CD4-positive, alpha-beta T cell treated with Interleukin-6 for 4 hours (primary cell): ENCODE measurements at regions not wholly inside any gene's neighbourhood (a gene's known extent, or its start where the extent isn't known, plus 50 kb on each side); places are given as distances from the start of the nearest gene placed in this dataset.

Source experiments
- DNase-seq: peaks from one replicate; pipeline ENCODE4 v3.0.0-alpha.2; 2020; ENCODE audit warnings: mixed read lengths

DNA sequence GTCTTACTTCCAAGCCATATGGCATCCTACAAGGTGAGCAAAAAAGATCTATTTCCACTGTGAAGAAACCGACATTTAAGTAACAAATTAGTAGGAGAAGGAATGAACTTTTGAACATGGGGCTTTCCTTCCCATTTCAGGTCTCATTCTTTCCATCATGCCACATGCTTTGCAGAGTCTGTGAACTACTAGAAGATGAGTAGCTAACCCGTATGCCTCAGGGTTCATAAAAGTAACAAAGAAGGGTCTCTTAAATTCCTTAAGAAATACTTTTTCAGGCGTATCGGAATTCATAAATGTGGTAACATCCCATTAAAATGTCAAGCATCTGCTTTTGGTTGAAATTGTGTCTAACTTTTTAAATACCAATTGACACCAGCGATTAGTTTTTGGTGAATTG is 81.3 kb upstream of the TNS3 start:
- no peak for DNase-seq

DNA sequence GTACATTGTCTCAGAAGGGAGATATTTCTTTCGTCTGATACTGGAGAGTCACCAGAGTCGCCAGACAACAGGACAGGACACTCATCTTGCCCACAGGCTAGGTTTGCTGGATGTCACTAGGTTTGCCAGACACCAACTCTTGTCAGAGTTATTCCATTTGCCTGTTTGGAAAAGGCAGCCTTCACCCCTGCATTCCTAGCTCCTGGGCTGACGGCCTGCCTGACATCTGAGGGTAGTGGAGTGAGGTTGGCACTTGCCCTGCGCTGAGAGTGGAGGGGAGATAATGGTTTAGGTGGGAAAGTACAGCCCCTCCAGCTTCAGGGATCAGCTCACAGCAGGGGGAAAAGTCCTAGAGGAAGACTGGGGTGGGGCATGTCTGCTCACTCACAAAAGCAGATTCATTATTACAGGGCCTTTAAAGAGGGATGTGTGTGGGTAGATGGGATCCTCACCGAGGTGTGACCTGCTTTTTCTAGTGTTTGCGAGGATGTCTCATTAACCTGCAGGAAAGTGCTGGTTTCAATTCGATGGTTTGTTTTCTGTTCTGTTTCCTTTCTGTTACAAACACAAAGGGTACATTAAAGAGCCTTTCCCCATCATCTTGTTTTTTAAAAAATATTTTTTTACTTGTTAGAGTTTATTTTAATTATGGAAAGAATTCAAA is 79.3 kb upstream of the TNS3 start:
- no peak for DNase-seq

DNA sequence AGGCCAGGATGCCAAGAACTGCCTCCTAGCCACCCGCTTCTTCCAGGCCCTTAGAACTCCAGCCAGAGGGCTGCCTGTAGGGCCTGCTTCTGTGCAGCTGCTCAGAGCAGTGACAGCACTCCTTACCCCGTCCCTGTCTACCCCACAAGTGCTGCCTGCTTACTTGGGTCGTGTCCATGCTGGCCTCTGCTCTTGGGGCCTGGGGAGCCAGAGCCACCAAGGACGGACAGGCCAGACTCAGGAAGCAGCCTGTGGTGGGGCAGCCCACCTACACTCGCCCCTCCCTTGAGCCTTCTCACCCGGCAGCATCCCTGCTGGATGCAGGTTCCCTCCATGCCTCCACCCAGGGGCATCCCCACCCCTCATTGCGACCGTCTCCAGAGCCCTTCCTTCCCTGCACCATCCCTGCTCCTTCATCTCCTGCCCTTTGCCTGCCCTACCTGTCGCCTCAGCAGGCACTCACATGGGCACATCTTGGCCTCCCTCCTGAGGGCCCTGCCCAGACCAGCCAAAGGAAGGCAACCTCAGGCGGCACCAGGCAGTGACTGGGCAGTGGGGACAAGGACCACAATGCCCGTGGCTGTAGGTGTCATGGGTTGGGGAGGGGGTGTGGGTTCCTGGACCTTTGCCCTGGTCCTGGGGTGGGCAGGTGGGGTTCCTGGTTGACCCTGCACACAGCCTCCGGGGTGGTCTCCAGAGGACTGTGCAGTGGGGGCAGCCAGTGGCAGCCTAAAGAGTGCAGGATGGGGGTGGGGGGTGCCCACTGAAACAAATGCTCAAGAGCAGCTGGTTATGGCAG is 78.0 kb upstream of the TNS3 start:
- no peak for DNase-seq

DNA sequence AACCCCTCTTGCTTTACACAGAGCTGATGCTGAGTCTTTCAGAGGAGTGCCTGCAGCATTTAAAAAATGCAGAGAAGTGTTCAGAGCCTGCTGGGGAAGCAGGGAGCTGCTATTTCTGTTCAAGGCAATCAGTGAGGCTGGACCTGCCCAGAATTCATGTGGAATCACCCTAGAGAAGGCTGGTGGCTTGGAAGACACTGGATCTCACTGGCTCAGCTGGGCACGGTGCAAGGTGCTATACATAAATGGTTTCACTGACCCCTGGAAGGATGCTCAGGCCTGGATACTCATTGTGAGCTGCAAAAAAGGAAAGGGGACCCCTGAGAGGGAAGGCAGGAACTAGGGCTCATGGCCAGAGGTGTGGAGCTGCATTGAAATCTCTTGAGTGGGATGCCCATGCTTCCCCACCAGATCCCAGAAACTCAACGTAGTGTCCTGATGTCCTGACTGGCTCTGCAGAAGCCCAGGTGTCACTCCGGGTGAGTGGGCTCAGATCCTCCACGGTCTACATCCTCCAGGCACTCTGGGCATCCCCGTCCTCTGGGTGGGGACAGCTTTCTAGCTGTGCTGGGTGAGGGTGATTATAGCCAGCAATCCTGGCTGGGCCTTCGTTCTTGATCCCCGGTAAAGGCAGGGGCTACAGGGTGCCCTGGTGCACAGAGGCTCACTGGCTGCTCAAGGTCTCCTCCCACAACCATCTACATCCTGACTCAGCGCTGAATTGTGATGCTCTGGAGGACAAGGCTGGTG is 77.2 kb upstream of the TNS3 start:
- no peak for DNase-seq

DNA sequence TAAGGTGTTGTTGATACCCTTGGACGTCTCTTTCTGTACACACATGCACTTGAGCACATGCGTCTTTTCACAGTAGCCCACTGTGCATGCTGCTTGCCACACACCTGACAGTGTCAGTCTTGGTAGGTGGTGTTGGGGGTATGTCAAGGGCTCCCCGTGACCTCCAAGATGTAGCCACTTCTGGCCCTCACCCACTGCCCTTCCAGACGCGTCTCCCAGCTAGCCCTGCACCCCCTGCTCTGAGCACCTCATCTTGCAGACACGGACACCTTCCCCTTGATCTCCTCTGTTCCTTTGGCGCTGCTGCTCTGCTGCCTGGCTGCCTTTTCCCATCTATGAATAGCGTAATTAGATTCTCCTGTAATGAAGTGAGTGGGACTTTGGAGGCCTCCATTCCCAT is 75.2 kb upstream of the TNS3 start:
- DNase-seq = no peak

DNA sequence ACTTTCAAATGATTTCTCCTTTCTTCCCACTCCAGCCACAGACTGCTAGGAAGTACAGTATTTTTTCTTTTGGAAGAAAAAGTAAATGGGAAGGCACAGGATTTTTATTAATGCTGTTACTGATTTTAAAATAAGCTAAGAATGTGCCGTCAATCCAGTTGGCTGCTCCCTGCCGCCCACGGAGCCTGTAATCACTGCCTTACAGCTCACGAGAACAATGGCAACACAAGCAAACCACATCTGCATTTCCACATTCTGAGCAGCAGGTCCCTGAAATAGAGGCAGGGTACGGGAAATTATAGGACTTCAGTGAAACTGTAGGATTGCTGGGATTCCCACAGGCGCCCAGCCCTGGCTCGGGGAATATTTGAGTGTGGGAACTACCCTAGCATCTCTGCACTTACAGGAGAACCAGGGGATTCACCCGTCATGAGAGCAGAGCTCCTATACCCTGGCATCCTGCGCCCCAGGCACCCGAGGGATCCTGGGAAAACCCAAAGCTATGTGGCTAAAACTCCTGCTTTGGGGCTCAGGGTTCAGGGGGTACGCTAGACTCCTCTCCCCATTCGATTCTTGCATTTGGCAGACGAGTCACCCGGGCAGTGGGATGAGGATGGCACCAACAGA is 72.9 kb upstream of the TNS3 start:
- no peak for DNase-seq

DNA sequence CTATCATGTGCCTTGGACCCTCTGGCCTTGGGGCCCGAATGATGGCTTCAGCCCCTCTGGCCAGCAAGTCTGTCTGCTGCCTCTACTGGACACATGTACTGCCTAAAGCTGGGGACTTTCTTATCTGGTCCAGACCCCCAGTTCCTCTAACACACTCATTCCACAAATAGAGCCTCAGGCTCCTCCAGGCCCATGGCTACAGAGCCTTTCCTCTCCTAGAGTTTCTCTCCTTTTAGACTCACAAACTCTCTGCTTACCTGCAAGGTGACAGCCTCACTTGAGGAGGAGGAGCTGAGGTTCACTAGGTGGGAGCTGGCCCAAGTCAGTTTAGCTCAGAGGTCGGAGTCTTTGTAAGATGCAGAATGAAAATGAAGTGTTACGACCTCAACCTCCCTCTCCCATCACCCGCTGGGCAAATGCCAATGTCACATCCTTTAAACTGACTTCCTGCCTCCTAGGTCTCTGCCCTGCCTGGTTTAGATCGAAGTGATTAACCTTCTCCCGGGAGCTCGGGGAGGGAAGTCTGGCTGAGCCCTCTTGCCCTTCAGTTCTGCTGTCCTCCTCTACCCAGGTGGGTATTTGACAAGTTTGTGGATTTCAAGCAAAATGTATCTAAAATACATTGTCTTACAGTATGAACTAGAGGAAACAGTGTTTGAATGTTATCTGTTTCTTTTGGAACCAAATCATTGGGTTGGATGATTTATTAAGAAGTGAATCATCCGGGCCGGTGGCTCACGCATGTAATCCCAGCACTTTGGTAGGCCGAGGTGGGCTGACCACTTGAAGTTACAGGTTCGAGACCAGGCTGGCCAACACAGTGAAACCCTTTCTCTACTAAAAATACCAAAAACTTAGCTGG is 71.9 kb upstream of the TNS3 start:
- no peak for DNase-seq

DNA sequence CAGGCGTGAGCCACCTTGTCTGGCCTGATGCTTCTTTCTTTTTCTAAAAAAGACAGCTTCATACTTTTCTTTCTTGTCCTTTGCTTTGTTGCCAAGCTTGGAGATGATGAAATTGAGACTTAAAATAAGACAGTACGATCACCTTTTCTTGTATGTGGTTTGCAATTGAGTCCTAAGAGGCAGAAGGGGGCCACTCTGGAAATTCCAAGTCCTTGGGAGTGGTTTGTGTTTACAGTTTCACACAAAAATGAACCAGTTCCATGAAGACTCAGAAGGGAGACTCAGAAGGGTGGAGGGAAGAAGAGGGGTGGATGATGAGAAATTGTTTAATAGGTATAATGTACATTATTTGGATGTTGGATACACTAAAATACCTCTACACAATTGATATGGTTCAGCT is 70.7 kb upstream of the TNS3 start:
- no peak for DNase-seq

DNA sequence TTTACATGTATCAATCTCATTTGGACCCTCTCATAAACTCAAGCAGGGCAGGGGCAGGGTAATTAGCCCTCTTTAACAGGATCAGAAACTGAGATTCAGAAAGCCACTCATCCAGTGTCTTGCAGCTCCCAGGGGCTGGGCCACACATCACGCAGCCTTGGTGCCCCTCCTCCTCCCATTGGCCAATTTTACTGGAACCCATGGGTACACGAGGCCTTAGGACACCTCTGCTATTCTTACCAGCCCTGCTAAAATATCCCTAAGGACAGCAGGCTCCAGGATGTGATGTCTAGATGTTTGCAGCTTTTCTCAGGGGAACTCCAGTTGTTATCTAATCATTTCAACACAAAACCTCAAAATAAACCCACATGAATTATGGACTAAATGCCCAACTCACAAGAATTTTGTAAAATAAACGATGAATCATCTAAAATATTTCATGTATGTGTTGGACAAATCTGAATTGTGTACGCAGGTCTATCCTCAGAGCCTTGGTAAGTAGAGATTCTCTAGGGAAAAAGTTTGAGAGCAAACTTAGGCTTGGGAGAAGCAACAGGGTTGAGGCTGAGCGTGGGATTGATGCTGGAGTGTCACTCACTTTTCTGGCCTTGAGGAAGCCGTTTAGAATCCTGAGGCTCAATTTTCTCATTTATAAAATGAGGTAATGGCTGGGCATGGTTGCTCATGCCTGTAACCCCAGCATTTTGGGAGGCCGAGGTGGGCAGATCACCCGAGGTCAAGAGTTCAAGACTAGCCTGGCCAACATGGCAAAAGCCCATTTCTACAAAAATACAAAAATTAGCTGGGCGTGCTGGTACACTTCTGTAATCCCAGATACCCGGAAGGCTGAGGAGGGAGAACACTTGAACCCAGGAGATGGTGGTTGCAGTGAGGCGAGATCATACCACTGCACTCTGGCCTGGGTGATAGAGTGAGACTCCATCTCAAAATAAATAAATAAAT is 69.7 kb upstream of the TNS3 start:
- DNase-seq = no peak

DNA sequence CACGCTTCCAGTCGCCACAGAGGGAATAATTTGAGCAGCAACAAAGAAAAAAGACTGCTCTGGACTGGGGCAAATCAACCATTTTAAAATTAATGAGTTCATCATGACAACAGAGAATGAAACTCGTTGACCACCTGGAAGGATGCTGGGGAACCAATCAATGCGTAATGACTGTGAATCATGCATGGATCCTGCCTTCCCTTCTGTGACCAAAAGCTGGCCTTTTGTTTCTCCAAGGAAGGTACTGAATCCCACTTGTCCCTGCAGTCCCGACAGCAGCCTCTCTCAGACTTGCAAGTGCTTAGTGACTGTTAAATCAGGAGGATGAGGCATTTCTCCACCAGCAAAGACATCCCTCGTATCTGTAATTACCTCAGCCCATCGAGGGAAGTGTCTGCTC is 68.0 kb upstream of the TNS3 start:
- DNase-seq = no peak

DNA sequence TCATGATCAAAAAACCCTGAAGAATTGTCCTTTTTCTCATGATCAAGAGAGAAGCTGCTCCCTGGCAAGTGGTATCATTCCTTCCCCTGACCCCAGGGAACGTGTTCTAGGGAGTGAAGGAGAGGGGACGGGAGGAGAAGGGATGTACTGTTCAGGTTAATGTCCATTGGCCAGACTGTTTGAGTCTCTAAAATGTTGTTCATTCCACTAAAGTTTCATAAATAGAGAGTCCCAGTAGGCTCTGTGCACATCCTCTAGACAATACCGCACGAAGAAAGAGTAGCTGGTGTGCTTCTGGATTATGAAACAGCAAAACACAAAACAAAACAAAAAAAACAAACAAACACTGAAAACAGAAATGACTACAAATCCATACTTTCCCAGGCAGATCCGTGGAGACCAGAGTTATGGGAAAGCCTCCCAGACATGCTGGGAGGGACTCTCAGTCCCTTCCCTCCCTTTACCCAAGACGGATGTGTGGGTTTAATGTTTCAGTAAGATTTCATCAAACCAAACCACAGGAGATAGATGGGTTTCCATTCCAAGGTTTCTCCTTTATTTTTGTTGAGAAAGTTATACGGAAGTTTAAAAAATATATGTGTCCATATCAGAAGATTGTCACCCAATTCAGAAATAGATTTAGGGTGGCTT is 66.5 kb upstream of the TNS3 start:
- no peak for DNase-seq

DNA sequence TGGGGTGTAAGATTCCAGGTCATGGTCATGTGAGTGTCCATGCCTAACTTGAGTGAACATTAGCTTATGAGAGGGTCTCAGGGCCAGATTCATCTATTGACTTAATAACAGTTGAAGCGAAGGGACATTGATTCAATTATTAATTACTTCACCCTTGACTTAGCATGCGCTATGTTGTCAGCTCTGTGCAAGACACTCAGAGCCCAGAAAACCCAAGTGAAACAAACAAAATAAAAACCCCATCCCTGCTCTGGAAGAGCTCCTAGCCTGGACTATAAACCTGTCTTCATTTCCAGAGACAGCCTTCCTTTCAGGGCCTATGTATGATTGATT is 66.0 kb upstream of the TNS3 start:
- DNase-seq = no peak

DNA sequence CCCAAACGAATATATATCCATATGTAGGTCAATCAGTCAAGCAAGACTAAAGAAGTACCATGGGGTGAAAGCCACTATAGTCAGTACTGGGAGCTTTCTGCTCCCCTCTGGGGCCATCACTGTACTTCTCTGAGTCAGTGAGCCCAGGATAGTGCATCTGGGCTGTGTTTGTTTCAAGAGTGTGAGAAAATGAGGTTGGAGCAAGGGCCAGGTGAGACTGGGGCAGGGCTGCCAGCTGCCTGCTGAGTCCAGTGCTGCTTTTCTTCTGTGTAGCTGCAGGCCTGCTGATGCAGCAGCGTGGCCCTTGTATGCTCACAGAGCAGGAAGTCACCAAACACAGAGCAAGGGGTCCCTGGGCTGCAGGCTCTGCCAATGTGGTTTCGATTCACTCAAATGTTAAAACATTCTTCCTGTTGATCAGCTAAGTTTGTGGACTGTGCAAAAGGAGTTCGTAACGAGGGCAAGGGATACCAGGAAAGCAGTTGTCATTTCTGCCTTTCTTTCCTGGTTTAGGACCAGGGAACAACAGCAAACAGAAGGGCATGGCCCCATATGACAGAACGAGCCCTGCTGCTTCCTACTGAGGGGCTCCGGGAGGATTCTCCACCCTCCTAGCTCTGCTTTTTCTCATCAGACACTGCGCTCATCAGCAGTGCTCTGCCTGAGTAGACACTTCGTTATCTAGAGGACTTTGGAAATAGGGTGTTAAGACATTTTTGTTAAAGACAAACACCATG is 65.4 kb upstream of the TNS3 start:
- peak; percentile 19 for DNase-seq

DNA sequence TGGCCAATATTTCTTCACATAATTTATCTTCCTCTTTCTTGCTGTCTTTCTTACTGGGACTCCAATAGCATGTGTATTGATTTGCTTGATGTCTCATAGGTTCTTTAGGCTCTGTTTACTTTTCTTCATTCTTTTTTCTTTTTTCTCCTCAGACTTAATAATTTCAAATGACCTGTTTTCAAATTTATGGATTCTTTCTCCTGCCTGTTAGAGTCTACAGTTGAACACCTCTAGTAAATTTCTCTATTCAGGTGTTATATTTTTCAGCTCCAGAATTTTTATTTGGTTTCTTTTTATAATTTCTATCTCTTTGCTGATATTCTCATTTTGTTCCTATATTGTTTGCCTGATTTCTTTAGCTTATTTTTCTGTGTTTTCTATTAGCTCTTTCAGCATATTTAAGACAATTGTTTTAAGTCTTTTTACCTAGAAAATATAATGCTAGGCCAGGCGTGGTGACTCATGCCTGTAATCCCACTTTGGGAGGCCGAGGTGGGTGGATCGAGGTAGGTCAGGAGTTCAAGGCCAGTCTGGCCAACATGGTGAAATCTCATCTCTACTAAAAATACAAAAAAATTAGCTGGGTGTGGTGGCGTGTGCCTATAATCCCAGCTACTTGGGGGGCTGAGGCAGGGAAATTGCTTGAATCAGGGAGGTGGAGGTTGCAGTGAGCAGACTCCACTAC is 61.9 kb upstream of the TNS3 start:
- no peak for DNase-seq

DNA sequence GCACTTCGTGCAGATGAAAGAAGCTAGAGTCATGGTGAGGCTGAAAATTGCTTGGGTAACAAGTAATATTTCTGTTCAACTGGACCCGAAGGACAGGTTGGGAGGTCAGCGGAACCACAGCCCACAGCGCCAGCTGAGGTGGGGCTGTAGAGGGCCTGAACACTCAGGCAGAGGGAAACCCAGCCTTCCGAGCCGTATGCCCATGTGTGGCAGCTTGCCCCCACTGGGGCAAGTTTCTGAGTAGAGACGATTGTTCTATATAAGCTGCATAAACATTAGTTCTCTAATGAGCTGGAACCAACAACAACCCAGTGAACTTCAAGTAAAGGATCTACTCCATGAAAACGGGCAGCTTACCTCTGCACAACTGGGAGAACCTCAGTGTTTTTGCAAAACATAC is 58.4 kb upstream of the TNS3 start:
- no peak for DNase-seq

DNA sequence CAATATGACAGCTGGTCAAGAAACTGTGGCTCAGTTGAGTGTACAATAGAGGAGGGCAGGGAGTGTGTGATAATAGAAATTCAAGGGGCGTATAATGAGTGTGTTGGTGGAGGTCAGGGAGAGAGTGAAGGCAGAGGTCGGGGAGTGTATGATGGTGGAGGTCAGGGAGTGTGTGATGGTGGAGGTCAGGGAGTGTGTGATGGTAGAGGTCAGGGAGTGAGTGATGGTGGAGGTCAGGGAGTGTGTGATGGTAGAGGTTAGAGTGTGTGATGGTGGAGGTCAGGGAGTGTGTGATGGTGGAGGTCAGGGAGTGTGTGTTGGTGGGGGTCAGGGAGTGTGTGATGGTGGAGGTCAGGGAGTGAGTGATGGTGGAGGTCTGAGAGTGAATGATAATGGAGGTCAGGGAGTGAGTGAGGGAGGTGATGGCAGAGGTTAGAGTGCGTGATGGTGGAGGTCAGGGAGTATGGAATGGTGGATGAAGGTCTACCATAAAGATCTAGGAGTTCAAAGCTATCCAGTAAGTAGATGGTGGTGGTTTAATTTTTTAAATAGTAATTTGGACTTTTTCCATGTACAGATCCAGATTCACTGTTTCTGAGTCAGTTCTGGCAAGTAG is 57.7 kb upstream of the TNS3 start:
- DNase-seq = no peak

DNA sequence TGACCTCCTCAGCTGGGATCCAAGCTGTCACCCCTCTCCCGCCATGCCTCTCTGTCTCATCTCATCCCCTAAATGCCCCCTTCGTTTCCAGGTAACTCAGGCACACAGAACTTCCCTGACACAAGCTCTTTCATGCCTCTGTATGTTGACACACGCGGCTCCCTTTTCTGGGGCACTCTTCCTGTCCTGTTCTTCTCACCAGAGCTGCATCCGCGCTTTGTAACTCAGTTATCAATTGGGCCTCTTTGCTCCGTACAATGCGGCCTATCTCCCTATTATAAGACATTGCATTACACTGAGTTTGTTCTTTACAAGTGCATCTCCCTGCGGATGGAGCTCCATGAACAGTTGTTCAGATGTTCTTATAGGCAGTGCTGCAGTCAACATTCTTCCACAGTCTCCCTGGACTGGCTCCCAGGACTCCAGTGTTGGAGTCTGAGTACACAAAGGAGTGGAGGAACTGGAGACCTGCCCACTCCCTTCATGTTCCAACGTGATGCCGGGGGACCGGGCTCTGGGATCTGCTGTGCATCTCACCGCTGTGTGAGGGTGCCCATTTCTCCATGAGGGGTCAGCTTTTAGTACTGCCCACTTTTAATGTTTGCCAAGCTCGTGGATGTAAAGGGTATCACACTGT is 56.9 kb upstream of the TNS3 start:
- DNase-seq = no peak

DNA sequence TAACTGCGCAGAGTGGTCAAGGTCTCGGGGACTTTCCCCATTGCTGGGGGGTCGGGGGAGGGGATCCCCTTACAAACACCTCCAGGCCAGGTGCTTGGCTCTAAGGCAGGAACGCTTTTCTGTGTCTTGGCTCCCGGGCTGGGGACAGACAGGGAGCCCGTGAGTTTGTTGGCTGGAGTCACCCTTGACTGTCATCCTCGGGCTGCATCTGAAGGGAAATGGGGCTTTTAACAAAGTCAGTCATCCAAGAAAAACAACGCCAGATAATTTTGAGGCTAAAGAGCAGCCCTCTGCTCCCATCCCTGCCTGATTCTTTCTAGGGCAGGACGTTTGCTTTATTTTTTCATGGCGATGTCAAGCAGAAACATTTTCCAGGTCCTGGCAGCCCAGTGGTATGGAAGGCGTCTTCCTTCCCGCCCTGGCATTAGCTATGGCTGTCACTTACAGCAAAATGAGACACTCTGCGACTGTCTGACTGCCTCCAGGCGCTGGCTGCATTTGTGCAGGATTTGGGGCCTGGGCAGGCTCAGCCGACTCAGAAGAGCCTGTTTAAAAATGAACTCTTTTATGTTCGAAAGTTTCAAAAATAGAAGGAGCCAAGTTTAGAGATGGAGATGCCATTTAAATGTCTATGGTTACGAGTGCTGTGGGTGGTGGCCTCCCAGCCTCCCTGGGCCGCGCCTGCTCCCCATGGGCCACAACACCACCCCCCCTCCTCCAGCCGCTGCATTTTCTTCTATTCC is 54.7 kb upstream of the TNS3 start:
- no peak for DNase-seq
